PC-9 (cell line): ENCODE measurements at regions not wholly inside any gene's neighbourhood (a gene's known extent, or its start where the extent isn't known, plus 50 kb on each side); places are given as distances from the start of the nearest gene placed in this dataset.

Experiments
- EZH2 ChIP-seq: fragments of 200-600 bp; sonication (generic); IDR thresholded peaks from 2 replicates; pipeline ENCODE4 v1.8.0; 2017; ENCODE audit warnings: antibody characterized with exemption, low read depth
- TF ChIP-seq, protein P1 (sequence below): fragments of 200-600 bp; sonication (generic); conservative IDR thresholded peaks from 2 replicates; pipeline ENCODE4 v1.6.1; 2017; ENCODE audit warnings: mixed run types, antibody characterized with exemption, mild to moderate bottlenecking, moderate library complexity

DNA sequence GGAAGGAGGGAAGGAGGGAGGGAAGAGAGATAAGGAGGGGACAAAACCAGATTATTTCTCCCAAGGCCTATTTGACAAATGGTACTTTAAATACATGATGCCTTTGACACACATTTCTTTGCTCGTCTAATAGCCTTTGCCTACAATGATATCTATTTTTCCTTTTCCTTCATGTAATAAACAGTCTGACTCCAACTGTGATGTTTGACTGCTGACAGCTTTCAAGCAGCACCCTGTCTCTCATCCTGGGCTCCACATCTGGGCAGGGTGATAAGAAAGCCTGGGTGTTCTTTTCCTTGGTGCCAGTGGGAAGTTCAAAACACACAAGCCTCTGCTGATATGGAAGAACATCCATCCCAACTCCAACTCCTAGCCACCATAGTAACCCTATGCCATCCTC, 1277.7 kb upstream of the NXPH2 start:
- no peak for TF ChIP-seq EZH2
- TF ChIP-seq, protein P1, sequence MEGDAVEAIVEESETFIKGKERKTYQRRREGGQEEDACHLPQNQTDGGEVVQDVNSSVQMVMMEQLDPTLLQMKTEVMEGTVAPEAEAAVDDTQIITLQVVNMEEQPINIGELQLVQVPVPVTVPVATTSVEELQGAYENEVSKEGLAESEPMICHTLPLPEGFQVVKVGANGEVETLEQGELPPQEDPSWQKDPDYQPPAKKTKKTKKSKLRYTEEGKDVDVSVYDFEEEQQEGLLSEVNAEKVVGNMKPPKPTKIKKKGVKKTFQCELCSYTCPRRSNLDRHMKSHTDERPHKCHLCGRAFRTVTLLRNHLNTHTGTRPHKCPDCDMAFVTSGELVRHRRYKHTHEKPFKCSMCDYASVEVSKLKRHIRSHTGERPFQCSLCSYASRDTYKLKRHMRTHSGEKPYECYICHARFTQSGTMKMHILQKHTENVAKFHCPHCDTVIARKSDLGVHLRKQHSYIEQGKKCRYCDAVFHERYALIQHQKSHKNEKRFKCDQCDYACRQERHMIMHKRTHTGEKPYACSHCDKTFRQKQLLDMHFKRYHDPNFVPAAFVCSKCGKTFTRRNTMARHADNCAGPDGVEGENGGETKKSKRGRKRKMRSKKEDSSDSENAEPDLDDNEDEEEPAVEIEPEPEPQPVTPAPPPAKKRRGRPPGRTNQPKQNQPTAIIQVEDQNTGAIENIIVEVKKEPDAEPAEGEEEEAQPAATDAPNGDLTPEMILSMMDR = no peak
